GM12865 (cell line): ENCODE measurements at regions not wholly inside any gene's neighbourhood (a gene's known extent, or its start where the extent isn't known, plus 50 kb on each side); places are given as distances from the start of the nearest gene placed in this dataset.

Experiments
- DNase-seq: peaks from one replicate; pipeline ENCODE4 v3.0.0; 2010; ENCODE audit warnings: low read depth
- H3K4me3 ChIP-seq: 2 replicates; pipeline ENCODE4 v1.5.1; 2011; ENCODE audit warnings: mild to moderate bottlenecking, low read depth, low read length, control low read depth
- TF ChIP-seq, protein P1 (sequence below): IDR thresholded peaks from 2 replicates; pipeline ENCODE4 v1.5.1; 2011; ENCODE audit warnings: low read length, control low read depth, low read depth, inconsistent platforms; ENCODE audit not compliant: insufficient read depth; ENCODE audit errors: missing control alignments

GRCh38 chr4:54909961-54910360 is 215.4 kb downstream of the KDR start:
- H3K4me3 ChIP-seq = no peak overlapping the region
- peak; percentile 11 for DNase-seq
- TF ChIP-seq, protein P1, sequence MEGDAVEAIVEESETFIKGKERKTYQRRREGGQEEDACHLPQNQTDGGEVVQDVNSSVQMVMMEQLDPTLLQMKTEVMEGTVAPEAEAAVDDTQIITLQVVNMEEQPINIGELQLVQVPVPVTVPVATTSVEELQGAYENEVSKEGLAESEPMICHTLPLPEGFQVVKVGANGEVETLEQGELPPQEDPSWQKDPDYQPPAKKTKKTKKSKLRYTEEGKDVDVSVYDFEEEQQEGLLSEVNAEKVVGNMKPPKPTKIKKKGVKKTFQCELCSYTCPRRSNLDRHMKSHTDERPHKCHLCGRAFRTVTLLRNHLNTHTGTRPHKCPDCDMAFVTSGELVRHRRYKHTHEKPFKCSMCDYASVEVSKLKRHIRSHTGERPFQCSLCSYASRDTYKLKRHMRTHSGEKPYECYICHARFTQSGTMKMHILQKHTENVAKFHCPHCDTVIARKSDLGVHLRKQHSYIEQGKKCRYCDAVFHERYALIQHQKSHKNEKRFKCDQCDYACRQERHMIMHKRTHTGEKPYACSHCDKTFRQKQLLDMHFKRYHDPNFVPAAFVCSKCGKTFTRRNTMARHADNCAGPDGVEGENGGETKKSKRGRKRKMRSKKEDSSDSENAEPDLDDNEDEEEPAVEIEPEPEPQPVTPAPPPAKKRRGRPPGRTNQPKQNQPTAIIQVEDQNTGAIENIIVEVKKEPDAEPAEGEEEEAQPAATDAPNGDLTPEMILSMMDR = no peak

- DNase-seq = peak; percentile 12
- no peak overlapping the region for H3K4me3 ChIP-seq
- TF ChIP-seq, protein P1 = no peak
Observed at GRCh38 chr4:54908763-54909162, 216.6 kb downstream of the KDR start.

DNA sequence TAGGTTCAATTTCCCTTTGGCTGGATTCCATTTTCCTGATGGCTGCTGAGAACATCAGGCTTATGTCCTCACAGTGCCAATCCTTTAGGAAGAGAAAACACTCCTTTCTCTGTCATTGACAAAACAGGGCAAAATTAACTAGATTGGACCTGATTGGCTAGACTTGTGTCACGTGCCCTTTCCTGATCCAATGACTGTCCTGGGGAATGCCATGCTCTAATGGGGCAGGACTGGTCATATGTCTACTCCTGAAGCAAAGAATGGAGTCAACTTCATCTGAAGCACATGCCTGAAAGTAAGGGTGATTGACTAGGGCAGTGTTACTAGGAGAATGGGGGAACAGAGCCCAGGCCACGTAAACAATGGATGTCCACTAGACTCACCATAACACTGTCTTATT is 220.4 kb downstream of the KDR start:
- TF ChIP-seq, protein P1 = no peak
- DNase-seq = no peak
- no peak overlapping the region for H3K4me3 ChIP-seq

GRCh38 chr4:54902976-54903375 is 222.4 kb downstream of the KDR start:
- no peak for DNase-seq
- TF ChIP-seq, protein P1 = no peak
- H3K4me3 ChIP-seq = no peak overlapping the region

DNA sequence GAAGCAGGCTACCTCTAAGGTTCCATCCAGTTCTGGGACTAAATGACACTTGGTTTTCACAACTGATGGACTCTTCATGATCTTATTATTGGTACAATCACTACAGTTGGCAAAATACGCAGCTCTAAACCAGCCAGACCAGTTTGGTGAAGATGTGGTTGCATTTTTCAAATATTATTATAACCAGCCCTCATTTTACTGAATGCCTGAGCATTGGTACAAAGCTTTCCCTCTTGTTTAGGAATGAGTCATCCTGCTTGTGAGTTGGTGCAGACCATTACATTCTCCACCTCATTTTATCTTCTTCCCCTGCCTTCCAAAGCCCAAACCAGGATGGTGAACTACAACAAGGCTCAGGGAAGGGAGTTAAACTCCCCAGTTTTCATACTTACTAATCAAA is 223.1 kb downstream of the KDR start:
- TF ChIP-seq, protein P1 = no peak
- DNase-seq = no peak
- H3K4me3 ChIP-seq = no peak overlapping the region

DNA sequence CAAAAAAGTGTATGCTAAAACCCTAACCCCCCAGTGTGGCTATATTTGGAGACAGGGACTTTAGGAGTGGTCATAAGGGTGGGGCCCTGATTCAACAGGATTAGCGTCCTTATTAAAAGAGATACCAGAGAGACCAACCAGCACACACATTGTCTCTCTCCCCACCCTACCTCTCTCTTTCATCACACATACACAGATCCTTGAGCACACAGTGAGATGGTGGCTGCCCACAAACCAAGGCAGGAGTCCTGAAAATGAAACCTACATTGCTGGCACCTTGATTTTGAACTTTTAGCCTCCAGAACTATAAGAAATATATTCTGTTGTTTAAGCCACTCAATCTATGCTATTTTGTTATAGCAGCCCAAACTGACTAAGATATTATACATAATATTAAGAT is 224.2 kb downstream of the KDR start:
- DNase-seq = no peak
- TF ChIP-seq, protein P1 = no peak

GRCh38 chr4:54898656-54899340 is 226.6 kb downstream of the KDR start:
- H3K4me3 ChIP-seq = no peak overlapping the region
- TF ChIP-seq, protein P1 = no peak
- DNase-seq = no peak

More for the DNA sequence above, 224.2 kb downstream of the KDR start:
- H3K4me3 ChIP-seq = no peak overlapping the region
